Neural progenitor cell (in vitro differentiated cells): ENCODE measurements at regions not wholly inside any gene's neighbourhood (a gene's known extent, or its start where the extent isn't known, plus 50 kb on each side); places are given as distances from the start of the nearest gene placed in this dataset.

Experiments used
- DNase-seq: peaks from one replicate; pipeline ENCODE4 v3.0.0-alpha.2; 2016; ENCODE audit warnings: low spot score
- H2AFZ ChIP-seq: fragments of 200-600 bp; sonication (generic); replicated peaks from 2 replicates; pipeline ENCODE4 v1.6.1; 2016; ENCODE audit warnings: antibody characterized with exemption
- H3F3A ChIP-seq: fragments of 200-600 bp; sonication (generic); 2 replicates; pipeline ENCODE4 v1.6.1; 2016; ENCODE audit warnings: antibody characterized with exemption, low read depth
- H3K27ac ChIP-seq: fragments of 200-600 bp; sonication (generic); 2 replicates; pipeline ENCODE4 v1.5.1; 2016; ENCODE audit warnings: mild to moderate bottlenecking
- H3K27me3 ChIP-seq: fragments of 200-600 bp; sonication (generic); 2 replicates; pipeline ENCODE4 v1.6.1; 2016; ENCODE audit warnings: mild to moderate bottlenecking, moderate library complexity
- H3K36me3 ChIP-seq: fragments of 200-600 bp; sonication (generic); 2 replicates; pipeline ENCODE4 v1.5.1; 2016
- H3K4me1 ChIP-seq: fragments of 200-600 bp; sonication (generic); 2 replicates; pipeline ENCODE4 v1.6.1; 2016; ENCODE audit warnings: mixed run types
- H3K4me2 ChIP-seq: fragments of 200-600 bp; sonication (generic); 2 replicates; pipeline ENCODE4 v1.6.1; 2016
- H3K4me3 ChIP-seq: fragments of 200-600 bp; sonication (generic); 2 replicates; pipeline ENCODE4 v1.5.1; 2016
- H3K79me2 ChIP-seq: fragments of 200-600 bp; sonication (generic); 2 replicates; pipeline ENCODE4 v1.6.1; 2016; ENCODE audit warnings: low read depth
- H3K9ac ChIP-seq: fragments of 200-600 bp; sonication (generic); 2 replicates; pipeline ENCODE4 v1.6.1; 2016
- H3K9me3 ChIP-seq: fragments of 200-600 bp; sonication (generic); 2 replicates; pipeline ENCODE4 v1.5.1; 2016; ENCODE audit warnings: low read depth
- H4K20me1 ChIP-seq: fragments of 200-600 bp; sonication (generic); 2 replicates; pipeline ENCODE4 v1.6.1; 2016; ENCODE audit warnings: low read depth
- H3K27ac Mint-ChIP-seq: 3 replicates; pipeline ENCODE4 v1.8.0; 2021; ENCODE audit warnings: mixed read lengths
- H3K27me3 Mint-ChIP-seq: 2 replicates; pipeline ENCODE4 v1.8.0; 2022; ENCODE audit warnings: low read depth, mild to moderate bottlenecking, inconsistent platforms, moderate library complexity, mixed read lengths; ENCODE audit not compliant: insufficient read depth
- H3K36me3 Mint-ChIP-seq: 3 replicates; pipeline ENCODE4 v1.8.0; 2021; ENCODE audit warnings: mixed read lengths
- H3K4me1 Mint-ChIP-seq: 3 replicates; pipeline ENCODE4 v1.8.0; 2021; ENCODE audit warnings: mixed read lengths
- H3K4me3 Mint-ChIP-seq: 3 replicates; pipeline ENCODE4 v1.8.0; 2021; ENCODE audit warnings: mild to moderate bottlenecking, moderate library complexity, mixed read lengths
- H3K9me3 Mint-ChIP-seq: 3 replicates; pipeline ENCODE4 v1.8.0; 2020; ENCODE audit warnings: mixed read lengths
- EZH2 ChIP-seq: fragments of 200-600 bp; sonication (generic); IDR thresholded peaks from 2 replicates; pipeline ENCODE4 v1.6.1; 2017; ENCODE audit warnings: antibody characterized with exemption, mild to moderate bottlenecking, moderate library complexity
- EZH2phosphoT487 ChIP-seq: fragments of 200-600 bp; sonication (generic); IDR thresholded peaks from 2 replicates; pipeline ENCODE4 v1.6.1; 2017; ENCODE audit warnings: antibody characterized with exemption
- TF ChIP-seq, protein P1 (sequence below): fragments of 200-600 bp; sonication (generic); IDR thresholded peaks from 2 replicates; pipeline ENCODE4 v1.5.1; 2017; ENCODE audit warnings: antibody characterized with exemption, mild to moderate bottlenecking

DNA sequence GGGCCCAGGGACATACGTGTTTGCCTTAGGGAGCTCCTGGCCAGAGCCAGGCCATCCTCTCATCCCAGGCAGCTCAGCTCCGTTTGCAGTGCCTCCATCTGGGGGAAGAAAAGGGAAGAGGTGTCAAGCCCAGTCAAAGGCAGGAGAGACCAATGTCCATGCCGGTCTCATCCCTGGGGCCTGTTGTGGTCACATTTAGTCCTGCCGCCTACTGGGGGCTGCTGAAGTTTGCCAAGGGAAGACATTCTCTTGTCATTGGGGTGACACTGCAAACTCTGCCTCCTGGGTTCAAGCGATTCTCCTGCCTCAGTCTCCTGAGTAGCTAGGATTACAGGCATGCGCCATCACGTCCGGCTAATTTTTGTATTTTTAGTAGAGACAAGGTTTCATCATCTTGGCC lies 195.2 kb downstream of the UQCRFS1 start:
- H3K4me1 Mint-ChIP-seq, result peaks cover 13% of the 10 kb centered on the region
- no peaks in the 10 kb centered on the region for H3K9me3 ChIP-seq
- H3K9me3 Mint-ChIP-seq, result peaks cover 4% of the 10 kb centered on the region
- H3K36me3 ChIP-seq, result no peaks in the 10 kb centered on the region
- peaks cover 14% of the 10 kb centered on the region for H3K4me1 ChIP-seq
- no peaks in the 10 kb centered on the region for H3K79me2 ChIP-seq
- H3K4me2 ChIP-seq, result no peak overlapping the region
- H3K27ac ChIP-seq, result no peak overlapping the region
- H4K20me1 ChIP-seq, result no peaks in the 10 kb centered on the region
- no peaks in the 10 kb centered on the region for H3K36me3 Mint-ChIP-seq
- peaks cover 11% of the 10 kb centered on the region for H3F3A ChIP-seq
- H3K27me3 Mint-ChIP-seq, result peaks cover 38% of the 10 kb centered on the region
- no peak overlapping the region for H3K9ac ChIP-seq
- H3K4me3 Mint-ChIP-seq, result no peak overlapping the region
- no peak overlapping the region for H2AFZ ChIP-seq
- H3K27me3 ChIP-seq, result peaks cover 10% of the 10 kb centered on the region
- DNase-seq, result no peak
- no peak overlapping the region for H3K4me3 ChIP-seq
- no peak overlapping the region for H3K27ac Mint-ChIP-seq
- TF ChIP-seq EZH2 (no peak), EZH2phosphoT487 (no peak)
- TF ChIP-seq, protein P1, sequence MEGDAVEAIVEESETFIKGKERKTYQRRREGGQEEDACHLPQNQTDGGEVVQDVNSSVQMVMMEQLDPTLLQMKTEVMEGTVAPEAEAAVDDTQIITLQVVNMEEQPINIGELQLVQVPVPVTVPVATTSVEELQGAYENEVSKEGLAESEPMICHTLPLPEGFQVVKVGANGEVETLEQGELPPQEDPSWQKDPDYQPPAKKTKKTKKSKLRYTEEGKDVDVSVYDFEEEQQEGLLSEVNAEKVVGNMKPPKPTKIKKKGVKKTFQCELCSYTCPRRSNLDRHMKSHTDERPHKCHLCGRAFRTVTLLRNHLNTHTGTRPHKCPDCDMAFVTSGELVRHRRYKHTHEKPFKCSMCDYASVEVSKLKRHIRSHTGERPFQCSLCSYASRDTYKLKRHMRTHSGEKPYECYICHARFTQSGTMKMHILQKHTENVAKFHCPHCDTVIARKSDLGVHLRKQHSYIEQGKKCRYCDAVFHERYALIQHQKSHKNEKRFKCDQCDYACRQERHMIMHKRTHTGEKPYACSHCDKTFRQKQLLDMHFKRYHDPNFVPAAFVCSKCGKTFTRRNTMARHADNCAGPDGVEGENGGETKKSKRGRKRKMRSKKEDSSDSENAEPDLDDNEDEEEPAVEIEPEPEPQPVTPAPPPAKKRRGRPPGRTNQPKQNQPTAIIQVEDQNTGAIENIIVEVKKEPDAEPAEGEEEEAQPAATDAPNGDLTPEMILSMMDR, result no peak

DNA sequence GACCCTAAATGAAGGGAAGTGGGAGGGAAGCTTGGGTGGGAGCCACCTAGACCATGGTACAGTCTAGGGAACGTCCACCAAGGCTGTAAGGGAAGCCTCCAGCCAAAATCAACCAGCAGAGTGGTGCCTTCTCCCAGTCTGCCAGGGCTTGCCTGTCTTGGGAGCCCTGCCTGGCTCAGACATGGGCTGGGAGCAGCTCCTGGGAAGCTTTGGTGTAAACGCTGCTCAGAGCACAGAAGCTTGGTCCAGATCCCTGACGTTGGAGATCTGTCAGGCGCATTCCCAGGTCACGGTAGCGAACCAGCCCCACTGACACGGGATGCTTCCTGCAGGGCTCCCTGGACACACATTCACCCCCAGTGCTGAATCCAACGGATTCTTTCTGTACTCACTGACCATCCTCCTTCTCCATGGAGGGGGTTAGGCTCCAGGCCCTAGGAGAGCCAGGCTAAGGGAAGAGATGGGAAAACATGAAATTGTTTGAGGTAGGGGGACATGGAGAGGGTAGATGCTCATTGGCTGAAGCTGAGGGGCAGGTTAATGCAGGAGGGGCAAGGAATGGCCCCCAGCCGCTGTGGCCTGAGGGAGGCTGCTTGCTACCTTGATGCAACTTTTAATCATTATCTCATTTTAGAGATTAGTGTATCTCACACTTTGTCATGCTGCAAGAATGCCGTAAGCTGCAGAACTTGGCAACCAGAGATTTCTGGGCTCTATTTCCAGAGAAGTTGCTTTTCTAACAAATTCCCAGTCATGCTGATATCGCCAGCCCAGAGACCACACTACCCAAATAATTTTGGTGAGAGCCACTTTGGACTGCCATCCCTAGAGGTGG lies 195.8 kb downstream of the UQCRFS1 start:
- Mint-ChIP-seq H3K4me1 (peaks cover 18% of the 10 kb centered on the region), H3K27ac (no peak overlapping the region), H3K4me3 (no peak overlapping the region), H3K27me3 (peaks cover 36% of the 10 kb centered on the region), H3K36me3 (no peaks in the 10 kb centered on the region), H3K9me3 (peaks cover 4% of the 10 kb centered on the region)
- no peaks in the 10 kb centered on the region for H3K36me3 ChIP-seq
- peaks cover 11% of the 10 kb centered on the region for H3K4me1 ChIP-seq
- no peak for TF ChIP-seq EZH2phosphoT487
- no peak for TF ChIP-seq EZH2
- TF ChIP-seq, protein P1, result no peak
- no peaks in the 10 kb centered on the region for H3K9me3 ChIP-seq
- H3K79me2 ChIP-seq, result no peaks in the 10 kb centered on the region
- peaks cover 10% of the 10 kb centered on the region for H3K27me3 ChIP-seq
- H3K9ac ChIP-seq, result no peak overlapping the region
- H4K20me1 ChIP-seq, result no peaks in the 10 kb centered on the region
- no peak overlapping the region for H3K4me3 ChIP-seq
- no peak overlapping the region for H3K27ac ChIP-seq
- H2AFZ ChIP-seq, result no peak overlapping the region
- no peak overlapping the region for H3K4me2 ChIP-seq
- peaks cover 17% of the 10 kb centered on the region for H3F3A ChIP-seq
- no peak for DNase-seq

DNA sequence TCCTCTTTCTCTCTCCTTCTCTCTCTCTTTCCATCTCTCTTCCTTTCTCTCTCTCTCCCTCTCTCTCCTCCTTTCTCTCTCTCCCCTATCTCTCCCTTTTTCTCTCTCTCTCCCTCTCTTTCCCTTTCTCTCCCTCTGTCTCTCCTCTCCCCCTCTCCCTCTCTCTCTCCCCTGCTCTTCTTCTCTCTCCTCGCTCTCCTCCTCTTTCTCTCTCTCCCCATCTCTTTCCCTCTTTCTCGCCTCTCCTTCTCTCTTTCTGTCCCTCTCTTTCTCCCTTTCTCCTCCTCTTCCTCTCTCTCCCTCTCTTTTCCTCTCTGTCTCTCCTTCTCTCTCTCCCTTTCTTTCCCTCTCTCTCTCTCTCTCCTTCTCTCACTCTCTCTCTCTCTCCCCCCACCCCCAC lies 196.6 kb downstream of the UQCRFS1 start:
- Histone ChIP-seq H3K4me3 (no peak overlapping the region), H3K9ac (no peak overlapping the region), H3K36me3 (no peaks in the 10 kb centered on the region), H3K27me3 (peaks cover 10% of the 10 kb centered on the region), H3K27ac (no peak overlapping the region), H2AFZ (no peak overlapping the region), H3F3A (peaks cover 19% of the 10 kb centered on the region), H3K4me2 (no peak overlapping the region), H4K20me1 (no peaks in the 10 kb centered on the region), H3K9me3 (no peaks in the 10 kb centered on the region), H3K4me1 (peaks cover 11% of the 10 kb centered on the region), H3K79me2 (no peaks in the 10 kb centered on the region)
- no peak for DNase-seq
- H3K9me3 Mint-ChIP-seq, result peaks cover 4% of the 10 kb centered on the region
- no peak for TF ChIP-seq EZH2phosphoT487
- TF ChIP-seq, protein P1, result no peak
- no peak for TF ChIP-seq EZH2
- H3K4me1 Mint-ChIP-seq, result peaks cover 18% of the 10 kb centered on the region
- no peaks in the 10 kb centered on the region for H3K36me3 Mint-ChIP-seq
- H3K27me3 Mint-ChIP-seq, result peaks cover 38% of the 10 kb centered on the region
- H3K4me3 Mint-ChIP-seq, result no peak overlapping the region
- H3K27ac Mint-ChIP-seq, result no peak overlapping the region
